HL-60 (cell line): ENCODE measurements at regions not wholly inside any gene's neighbourhood (a gene's known extent, or its start where the extent isn't known, plus 50 kb on each side); places are given as distances from the start of the nearest gene placed in this dataset.

Source experiments
- GABPA ChIP-seq: IDR thresholded peaks from 2 replicates; pipeline ENCODE4 v1.6.1; 2012; ENCODE audit warnings: low read depth
- POLR2AphosphoS5 ChIP-seq: IDR thresholded peaks from 2 replicates; pipeline ENCODE4 v1.6.1; 2012; ENCODE audit warnings: low read depth
- REST ChIP-seq: IDR thresholded peaks from 2 replicates; pipeline ENCODE4 v1.6.1; 2012; ENCODE audit warnings: low read depth; ENCODE audit not compliant: insufficient replicate concordance
- SPI1 ChIP-seq: IDR thresholded peaks from 2 replicates; pipeline ENCODE4 v1.6.1; 2012; ENCODE audit warnings: low read depth, mild to moderate bottlenecking, borderline replicate concordance
- TF ChIP-seq, protein P1 (sequence below): IDR thresholded peaks from one replicate; pipeline ENCODE4 v1.5.1; 2011; ENCODE audit warnings: low read length, control low read depth, inconsistent platforms; ENCODE audit not compliant: insufficient read depth

DNA sequence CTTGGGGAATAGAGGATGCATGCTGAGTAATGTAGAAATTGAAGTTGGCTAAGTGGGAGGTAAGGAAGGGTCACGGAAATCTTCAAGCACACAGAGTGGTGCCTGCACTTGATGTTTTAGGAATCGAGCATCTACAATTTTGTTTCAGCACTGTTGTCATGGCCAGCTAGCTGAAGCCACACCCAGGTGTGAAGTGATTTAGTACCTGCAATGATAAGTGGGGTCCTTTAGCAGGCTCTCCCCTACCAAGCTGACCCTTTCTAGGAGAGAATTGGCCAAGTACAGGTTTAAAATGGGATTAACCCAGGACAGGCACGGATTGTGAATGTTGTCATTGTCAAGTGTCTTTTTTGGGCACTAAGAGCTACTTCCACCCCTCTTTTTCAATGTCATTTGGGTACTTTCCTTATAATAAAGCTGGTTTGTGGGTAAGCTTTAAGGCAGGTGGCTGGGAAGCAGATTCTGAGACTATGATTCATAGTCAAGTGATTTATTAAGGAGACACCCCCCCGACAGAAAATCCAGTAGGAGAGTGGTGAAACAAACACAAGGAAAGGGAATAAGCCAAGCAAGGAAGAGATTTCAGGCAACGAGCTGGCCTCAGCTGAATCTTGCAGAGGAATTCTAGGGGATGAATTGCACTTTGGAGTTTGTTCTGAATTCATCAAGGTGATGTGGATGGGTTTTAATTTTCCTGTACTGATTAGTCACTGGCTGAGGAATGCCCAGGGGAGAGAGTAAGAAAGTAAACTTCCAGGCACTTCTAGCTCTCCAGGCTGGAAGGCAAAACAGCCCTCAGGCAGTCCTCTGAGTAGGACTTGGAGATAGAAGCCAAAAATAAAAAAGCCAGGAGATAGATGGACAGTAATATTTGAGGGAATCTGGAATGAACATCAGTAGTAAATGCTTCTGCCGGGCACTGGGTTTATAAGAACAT, 1128.4 kb downstream of the SORCS3 start:
- TF ChIP-seq, protein P1, sequence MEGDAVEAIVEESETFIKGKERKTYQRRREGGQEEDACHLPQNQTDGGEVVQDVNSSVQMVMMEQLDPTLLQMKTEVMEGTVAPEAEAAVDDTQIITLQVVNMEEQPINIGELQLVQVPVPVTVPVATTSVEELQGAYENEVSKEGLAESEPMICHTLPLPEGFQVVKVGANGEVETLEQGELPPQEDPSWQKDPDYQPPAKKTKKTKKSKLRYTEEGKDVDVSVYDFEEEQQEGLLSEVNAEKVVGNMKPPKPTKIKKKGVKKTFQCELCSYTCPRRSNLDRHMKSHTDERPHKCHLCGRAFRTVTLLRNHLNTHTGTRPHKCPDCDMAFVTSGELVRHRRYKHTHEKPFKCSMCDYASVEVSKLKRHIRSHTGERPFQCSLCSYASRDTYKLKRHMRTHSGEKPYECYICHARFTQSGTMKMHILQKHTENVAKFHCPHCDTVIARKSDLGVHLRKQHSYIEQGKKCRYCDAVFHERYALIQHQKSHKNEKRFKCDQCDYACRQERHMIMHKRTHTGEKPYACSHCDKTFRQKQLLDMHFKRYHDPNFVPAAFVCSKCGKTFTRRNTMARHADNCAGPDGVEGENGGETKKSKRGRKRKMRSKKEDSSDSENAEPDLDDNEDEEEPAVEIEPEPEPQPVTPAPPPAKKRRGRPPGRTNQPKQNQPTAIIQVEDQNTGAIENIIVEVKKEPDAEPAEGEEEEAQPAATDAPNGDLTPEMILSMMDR: no peak
- no peak for TF ChIP-seq POLR2AphosphoS5
- TF ChIP-seq SPI1: no peak
- TF ChIP-seq GABPA: no peak
- TF ChIP-seq REST: no peak
